ENCODE measurements at regions not wholly inside any gene's neighbourhood (a gene's known extent, or its start where the extent isn't known, plus 50 kb on each side); places are given as distances from the start of the nearest gene placed in this dataset.

- TF ChIP-seq CTCF (IDR thresholded peaks at IDR 0.05) (no peak), EZH2phosphoT487 (IDR thresholded peaks at IDR 0.05) (no peak), EZH2 (IDR thresholded peaks at IDR 0.05) (no peak)
Measured at GRCh38 chr7:9960460-9960859, 1013.2 kb upstream of the PHF14 start.
